ENCODE measurements at regions not wholly inside any gene's neighbourhood (a gene's known extent, or its start where the extent isn't known, plus 50 kb on each side); places are given as distances from the start of the nearest gene placed in this dataset.
A peak's percentile ranks its signal among the peaks of the same experiment; 100 is the strongest.

- Mint-ChIP-seq H3K9me3 (no peaks in the 10 kb centered on the region), H3K27me3 (peaks cover 11% of the 10 kb centered on the region), H3K4me3 (peak overlapping the region; percentile 33)
These were observed 72.8 kb downstream of the CPN2 start for GRCh38 chr3:194278186-194278845.

GRCh38 chr3:194279101-194279500 lies 72.0 kb downstream of the CPN2 start:
- Mint-ChIP-seq H3K36me3 (no peaks in the 10 kb centered on the region), H3K27me3 (peaks cover 11% of the 10 kb centered on the region), H3K27ac (no peak overlapping the region), H3K4me1 (ENCODE audit: unreplicated experiment) (peaks cover 55% of the 10 kb centered on the region), H3K9me3 (no peaks in the 10 kb centered on the region), H3K4me3 (no peak overlapping the region)
- DNase-seq (ENCODE audit: extremely low spot score, unreplicated experiment) = no peak
- TF ChIP-seq CTCF (conservative IDR thresholded peaks at IDR 0.05) = no peak

More at GRCh38 chr3:194278186-194278845, 72.8 kb downstream of the CPN2 start:
- TF ChIP-seq CTCF (conservative IDR thresholded peaks at IDR 0.05) = no peak
- DNase-seq (ENCODE audit: extremely low spot score, unreplicated experiment) = no peak
- no peaks in the 10 kb centered on the region for H3K36me3 Mint-ChIP-seq
- peaks cover 58% of the 10 kb centered on the region for H3K4me1 Mint-ChIP-seq (ENCODE audit: unreplicated experiment)
- H3K27ac Mint-ChIP-seq = peak overlapping the region; percentile 39

- peaks cover 9% of the 10 kb centered on the region for H3K27me3 Mint-ChIP-seq
- H3K36me3 Mint-ChIP-seq = no peaks in the 10 kb centered on the region
- peak overlapping the region; percentile 46 for H3K27ac Mint-ChIP-seq
- no peak for TF ChIP-seq CTCF (conservative IDR thresholded peaks at IDR 0.05)
- H3K9me3 Mint-ChIP-seq = no peaks in the 10 kb centered on the region
- H3K4me3 Mint-ChIP-seq = no peak overlapping the region
- no peak for DNase-seq (ENCODE audit: extremely low spot score, unreplicated experiment)
- peaks cover 49% of the 10 kb centered on the region for H3K4me1 Mint-ChIP-seq (ENCODE audit: unreplicated experiment)
These were observed 71.3 kb downstream of the CPN2 start for GRCh38 chr3:194279701-194280360.

- no peak for TF ChIP-seq CTCF (conservative IDR thresholded peaks at IDR 0.05)
- H3K27me3 Mint-ChIP-seq = peaks cover 7% of the 10 kb centered on the region
- no peak overlapping the region for H3K4me3 Mint-ChIP-seq
- no peaks in the 10 kb centered on the region for H3K9me3 Mint-ChIP-seq
- H3K36me3 Mint-ChIP-seq = no peaks in the 10 kb centered on the region
- no peak overlapping the region for H3K27ac Mint-ChIP-seq
- DNase-seq (ENCODE audit: extremely low spot score, unreplicated experiment) = no peak
- H3K4me1 Mint-ChIP-seq (ENCODE audit: unreplicated experiment) = peaks cover 41% of the 10 kb centered on the region
These were observed 70.4 kb downstream of the CPN2 start for GRCh38 chr3:194280777-194281176.

- Mint-ChIP-seq H3K36me3 (no peaks in the 10 kb centered on the region), H3K4me1 (ENCODE audit: unreplicated experiment) (peaks cover 36% of the 10 kb centered on the region), H3K27ac (no peak overlapping the region), H3K4me3 (no peak overlapping the region), H3K27me3 (peaks cover 7% of the 10 kb centered on the region), H3K9me3 (no peaks in the 10 kb centered on the region)
- no peak for TF ChIP-seq CTCF (conservative IDR thresholded peaks at IDR 0.05)
- DNase-seq (ENCODE audit: extremely low spot score, unreplicated experiment) = no peak
These were observed 69.8 kb downstream of the CPN2 start for GRCh38 chr3:194281306-194281705.

Measured in type B pancreatic cell (in vitro differentiated cells).